H1 (cell line): ENCODE measurements at regions not wholly inside any gene's neighbourhood (a gene's known extent, or its start where the extent isn't known, plus 50 kb on each side); places are given as distances from the start of the nearest gene placed in this dataset.

Experiments used
- ASH2L ChIP-seq: fragments of 200-600, 300-600 bp; sonication (generic); IDR thresholded peaks from one replicate; pipeline ENCODE4 v1.7.1; 2017; ENCODE audit warnings: low read length
- ATF2 ChIP-seq: IDR thresholded peaks from 2 replicates; pipeline ENCODE4 v1.6.1; 2012; ENCODE audit warnings: low read length, inconsistent platforms
- CHD7 ChIP-seq: fragments of 300-600 bp; sonication (generic); IDR thresholded peaks from 2 replicates; pipeline ENCODE4 v1.7.1; 2012; ENCODE audit warnings: low read length, moderate library complexity, mild to moderate bottlenecking, inconsistent platforms; ENCODE audit not compliant: insufficient replicate concordance
- HDAC2 ChIP-seq, 2 experiments: fragments of 300-600 bp in 1 of 2; sonication (generic) in 1 of 2; IDR thresholded peaks; 2 replicates each; pipeline ENCODE4 v1.6.1; 2011 to 2012; ENCODE audit warnings: low read depth in 2 of 2, low read length in 2 of 2, mild to moderate bottlenecking in 2 of 2, moderate library complexity in 2 of 2, borderline replicate concordance in 1 of 2, inconsistent platforms in 1 of 2
- POU5F1 ChIP-seq: IDR thresholded peaks from 2 replicates; pipeline ENCODE4 v1.6.1; 2011; ENCODE audit warnings: low read depth, mild to moderate bottlenecking, low read length, moderate library complexity
- RNF2 ChIP-seq: fragments of 200-900, 300-1000 bp; sonication (generic); IDR thresholded peaks from 2 replicates; pipeline ENCODE4 v1.7.1; 2016; ENCODE audit warnings: borderline replicate concordance, low read depth, mild to moderate bottlenecking, antibody characterized with exemption, low read length; ENCODE audit not compliant: poor library complexity, severe bottlenecking; ENCODE audit errors: missing control alignments
- TAF1 ChIP-seq: IDR thresholded peaks from 2 replicates; pipeline ENCODE4 v1.6.1; 2011; ENCODE audit warnings: mild to moderate bottlenecking, low read depth, low read length

GRCh38 chr4:151850791-151851213 is 90.0 kb upstream of the GATB start (continued):
- no peak for TF ChIP-seq CHD7
- TF ChIP-seq POU5F1: no peak
- no peak for TF ChIP-seq TAF1
- TF ChIP-seq ASH2L: no peak
- TF ChIP-seq HDAC2 (IDR thresholded peaks at IDR 0.05; ENCODE audit: borderline replicate concordance in 1 of 2, low read depth in 2 of 2, low read length in 2 of 2): no peak
- no peak for TF ChIP-seq ATF2
- TF ChIP-seq RNF2: no peak
